Esophagus muscularis mucosa (tissue), 4 donors: ENCODE measurements at regions not wholly inside any gene's neighbourhood (a gene's known extent, or its start where the extent isn't known, plus 50 kb on each side); places are given as distances from the start of the nearest gene placed in this dataset.

Experiments
- DNase-seq: peaks from one replicate; pipeline ENCODE4 v3.0.0-alpha.2; 2017; ENCODE audit errors: extremely low spot score
- H3K27ac ChIP-seq, 4 donors: fragments of 200-600 bp; sonication (generic); replicated peaks in 1 of 4; 1 replicate in 3 of 4; 2 replicates in 1 of 4; pipeline ENCODE4 v1.5.1; 2016 to 2019; ENCODE audit warnings: mild to moderate bottlenecking in 1 of 4
- H3K27me3 ChIP-seq, 4 donors: fragments of 200-600 bp; sonication (generic); one replicate each; pipeline versions ENCODE4 v1.5.1 to v1.6.0; 2016 to 2019
- H3K36me3 ChIP-seq, 4 donors: fragments of 200-600 bp; sonication (generic); one replicate each; pipeline ENCODE4 v1.5.1; 2016 to 2019
- H3K4me1 ChIP-seq, 4 donors: fragments of 200-600 bp; sonication (generic); one replicate each; pipeline ENCODE4 v1.5.1; 2016 to 2019
- H3K4me3 ChIP-seq, 4 donors: fragments of 200-600 bp; sonication (generic); 1 replicate in 2 of 4; 2 replicates in 2 of 4; pipeline ENCODE4 v1.5.1; 2016 to 2019; ENCODE audit warnings: mild to moderate bottlenecking in 4 of 4, moderate library complexity in 1 of 4
- H3K9me3 ChIP-seq, 4 donors: fragments of 200-600 bp; sonication (generic); 1 replicate in 3 of 4; 2 replicates in 1 of 4; pipeline ENCODE4 v1.5.1; 2016 to 2019
- CTCF ChIP-seq, 3 experiments: fragments of 200-600 bp in 2 of 3; fragments of 450-650 bp in 1 of 3; sonication (generic) in 2 of 3; IDR thresholded peaks; one replicate each; pipeline ENCODE4 v1.5.1; 2017 to 2019; ENCODE audit warnings: antibody characterized with exemption in 3 of 3, mild to moderate bottlenecking in 2 of 3, moderate library complexity in 1 of 3
- EP300 ChIP-seq: sonication (generic); formaldehyde crosslinking; IDR thresholded peaks from one replicate; pipeline ENCODE4 v1.6.1; 2017; ENCODE audit warnings: antibody characterized with exemption
- POLR2A ChIP-seq: fragments of 450-650 bp; IDR thresholded peaks from one replicate; pipeline ENCODE4 v1.6.1; 2017; ENCODE audit warnings: antibody characterized with exemption, moderate library complexity, mild to moderate bottlenecking, low read depth
- POLR2AphosphoS5 ChIP-seq, 2 donors: sonication (generic); formaldehyde crosslinking; IDR thresholded peaks; one replicate each; pipeline ENCODE4 v1.6.1; 2017; ENCODE audit warnings: antibody characterized with exemption in 2 of 2
- WGBS: methylation state at CpG from one replicate; pipeline ENCODE4 v1.1.5; 2018; 5-methylcytosine and 5-hydroxymethylcytosine counted together
- intact Hi-C: fragments of 100-400 bp; cut with DNase I; formaldehyde crosslinking; loops from one replicate; pipeline ENCODE4 v1.15.1; 2023

GRCh38 chr4:38548256-38548655, 115.7 kb upstream of the KLF3 start:
- H3K4me1 ChIP-seq: peaks cover 0 to 12% (median 6%) of the 10 kb centered on the region in 4 donors
- no peaks in the 10 kb centered on the region for H3K9me3 ChIP-seq
- no peak for DNase-seq
- 96% methylated on average over 3 of the region's 3 CpGs for WGBS
- intact Hi-C loops: no loop called here
- H3K4me3 ChIP-seq: no peak overlapping the region
- H3K36me3 ChIP-seq: no peaks in the 10 kb centered on the region
- TF ChIP-seq POLR2A (no peak), CTCF (IDR thresholded peaks at IDR 0.05) (no peak), POLR2AphosphoS5 (IDR thresholded peaks at IDR 0.05) (no peak), EP300 (no peak)
- no peaks in the 10 kb centered on the region for H3K27me3 ChIP-seq
- H3K27ac ChIP-seq: no peak overlapping the region

GRCh38 chr4:38559374-38559773, 104.6 kb upstream of the KLF3 start:
- intact Hi-C loops: no loop called here
- H3K36me3 ChIP-seq: no peaks in the 10 kb centered on the region
- H3K4me3 ChIP-seq: no peak overlapping the region
- H3K9me3 ChIP-seq: no peaks in the 10 kb centered on the region
- no peak overlapping the region for H3K27ac ChIP-seq
- WGBS: 92% methylated on average over 6 of the region's 6 CpGs
- H3K27me3 ChIP-seq: no peaks in the 10 kb centered on the region
- peaks cover 14 to 23% (median 21%) of the 10 kb centered on the region in 4 donors for H3K4me1 ChIP-seq
- DNase-seq: no peak
- TF ChIP-seq POLR2AphosphoS5 (IDR thresholded peaks at IDR 0.05) (no peak), EP300 (no peak), CTCF (IDR thresholded peaks at IDR 0.05) (no peak), POLR2A (no peak)

GRCh38 chr4:38560340-38560739, 103.7 kb upstream of the KLF3 start:
- Histone ChIP-seq H3K36me3 (no peaks in the 10 kb centered on the region), H3K27ac (no peak overlapping the region), H3K9me3 (no peaks in the 10 kb centered on the region), H3K4me1 (peaks cover 21 to 33% (median 31%) of the 10 kb centered on the region in 4 donors), H3K4me3 (no peak overlapping the region), H3K27me3 (no peaks in the 10 kb centered on the region)
- no peak for TF ChIP-seq CTCF (IDR thresholded peaks at IDR 0.05)
- no peak for TF ChIP-seq POLR2AphosphoS5 (IDR thresholded peaks at IDR 0.05)
- no peak for TF ChIP-seq POLR2A
- TF ChIP-seq EP300: no peak
- 97% methylated on average over 6 of the region's 6 CpGs for WGBS
- intact Hi-C loops: no loop called here
- DNase-seq: no peak

GRCh38 chr4:38560768-38561558, 103.0 kb upstream of the KLF3 start:
- Histone ChIP-seq H3K4me3 (no peak overlapping the region), H3K9me3 (no peaks in the 10 kb centered on the region), H3K4me1 (peaks cover 22 to 39% (median 37%) of the 10 kb centered on the region in 4 donors), H3K36me3 (no peaks in the 10 kb centered on the region), H3K27me3 (no peaks in the 10 kb centered on the region), H3K27ac (no peak overlapping the region)
- WGBS: 85% methylated on average over 7 of the region's 7 CpGs
- TF ChIP-seq POLR2A: no peak
- TF ChIP-seq EP300: no peak
- TF ChIP-seq POLR2AphosphoS5 (IDR thresholded peaks at IDR 0.05): no peak
- no peak for TF ChIP-seq CTCF (IDR thresholded peaks at IDR 0.05)
- intact Hi-C loops: no loop called here
- no peak for DNase-seq

- WGBS: 23% methylated on average over 4 of the region's 4 CpGs
- intact Hi-C loops: no loop called here
- peaks cover 22 to 44% (median 43%) of the 10 kb centered on the region in 4 donors for H3K4me1 ChIP-seq
- H3K4me3 ChIP-seq: no peak overlapping the region
- TF ChIP-seq EP300 (no peak), POLR2AphosphoS5 (IDR thresholded peaks at IDR 0.05) (no peak), CTCF (IDR thresholded peaks at IDR 0.05) (no peak), POLR2A (no peak)
- peak overlapping the region in 1 of 4 donors; percentile 31 for H3K27ac ChIP-seq
- no peaks in the 10 kb centered on the region for H3K36me3 ChIP-seq
- no peaks in the 10 kb centered on the region for H3K9me3 ChIP-seq
- H3K27me3 ChIP-seq: no peaks in the 10 kb centered on the region
- peak; percentile 90 for DNase-seq
These were observed 101.2 kb upstream of the KLF3 start for GRCh38 chr4:38562751-38563198.
